ENCODE measurements at regions not wholly inside any gene's neighbourhood (a gene's known extent, or its start where the extent isn't known, plus 50 kb on each side); places are given as distances from the start of the nearest gene placed in this dataset.

DNA sequence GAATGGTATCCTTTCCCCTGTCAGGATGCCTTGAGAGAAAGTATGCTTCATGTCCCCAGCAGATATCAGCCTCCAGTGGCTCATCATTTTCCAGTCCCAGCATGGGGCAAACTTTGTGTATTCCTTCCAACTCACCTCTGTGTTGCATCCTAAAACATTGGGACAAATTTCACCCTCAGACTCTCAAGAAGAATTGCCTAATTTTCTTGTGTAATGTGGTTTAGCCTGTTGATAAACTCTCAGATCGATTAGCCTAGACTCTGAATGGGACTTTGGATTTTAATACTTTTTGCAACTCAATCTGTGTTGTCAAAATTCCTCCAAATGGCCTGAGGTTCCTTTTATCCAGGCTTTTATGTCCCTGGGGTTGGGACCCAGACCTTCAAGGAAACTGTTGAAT is 805.3 kb downstream of the C4orf33 start:
- no peaks in the 10 kb centered on the region for H3K27me3 ChIP-seq (ENCODE audit: control insufficient read depth, extremely low read depth, insufficient read depth, low read length)
- no peaks in the 10 kb centered on the region for H3K9me3 ChIP-seq (ENCODE audit: control insufficient read depth, low read depth, low read length)
- H3K79me2 ChIP-seq (ENCODE audit: control insufficient read depth, insufficient read depth, low read length) = no peaks in the 10 kb centered on the region
- H3K27ac ChIP-seq (ENCODE audit: control insufficient read depth, insufficient read depth, low read length) = no peak overlapping the region
- H3K4me3 ChIP-seq (ENCODE audit: control insufficient read depth in 2 of 3, extremely low read depth in 1 of 3, insufficient read depth in 2 of 3, low read depth in 1 of 3, low read length in 3 of 3) = no peak overlapping the region
- no peak overlapping the region for H3K4me2 ChIP-seq (ENCODE audit: control insufficient read depth, extremely low read depth, insufficient read depth, low read depth, low read length)
- no peaks in the 10 kb centered on the region for H3K36me3 ChIP-seq (ENCODE audit: control insufficient read depth in 2 of 2, extremely low read depth in 1 of 2, insufficient read depth in 2 of 2, low read length in 2 of 2)
- FAIRE-seq = no peak
- H3K9ac ChIP-seq (ENCODE audit: control insufficient read depth, extremely low read depth, insufficient read depth, low read length) = no peak overlapping the region
- H4K20me1 ChIP-seq (ENCODE audit: control insufficient read depth, extremely low read depth, insufficient read depth, low read length) = no peaks in the 10 kb centered on the region
- no peaks in the 10 kb centered on the region for H3K9me1 ChIP-seq (ENCODE audit: control insufficient read depth, extremely low read depth, insufficient read depth, low read length)
- dilution Hi-C loops (cut with MboI; ENCODE audit: extremely low pct_ligation_motif_present, low sequenced_read_pairs) = no loop called here
- DNase-seq (ENCODE audit: low read depth, low spot score) = no peak
- H3K4me1 ChIP-seq (ENCODE audit: control insufficient read depth, extremely low read depth, insufficient read depth, low read length) = no peaks in the 10 kb centered on the region
- TF ChIP-seq EZH2 (IDR thresholded peaks at IDR 0.05; ENCODE audit: low read length) = no peak
- TF ChIP-seq, protein P1, sequence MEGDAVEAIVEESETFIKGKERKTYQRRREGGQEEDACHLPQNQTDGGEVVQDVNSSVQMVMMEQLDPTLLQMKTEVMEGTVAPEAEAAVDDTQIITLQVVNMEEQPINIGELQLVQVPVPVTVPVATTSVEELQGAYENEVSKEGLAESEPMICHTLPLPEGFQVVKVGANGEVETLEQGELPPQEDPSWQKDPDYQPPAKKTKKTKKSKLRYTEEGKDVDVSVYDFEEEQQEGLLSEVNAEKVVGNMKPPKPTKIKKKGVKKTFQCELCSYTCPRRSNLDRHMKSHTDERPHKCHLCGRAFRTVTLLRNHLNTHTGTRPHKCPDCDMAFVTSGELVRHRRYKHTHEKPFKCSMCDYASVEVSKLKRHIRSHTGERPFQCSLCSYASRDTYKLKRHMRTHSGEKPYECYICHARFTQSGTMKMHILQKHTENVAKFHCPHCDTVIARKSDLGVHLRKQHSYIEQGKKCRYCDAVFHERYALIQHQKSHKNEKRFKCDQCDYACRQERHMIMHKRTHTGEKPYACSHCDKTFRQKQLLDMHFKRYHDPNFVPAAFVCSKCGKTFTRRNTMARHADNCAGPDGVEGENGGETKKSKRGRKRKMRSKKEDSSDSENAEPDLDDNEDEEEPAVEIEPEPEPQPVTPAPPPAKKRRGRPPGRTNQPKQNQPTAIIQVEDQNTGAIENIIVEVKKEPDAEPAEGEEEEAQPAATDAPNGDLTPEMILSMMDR (optimal IDR thresholded peaks at IDR 0.05 in 1 of 3, IDR thresholded peaks at IDR 0.05 in 1 of 3, conservative IDR thresholded peaks at IDR 0.05 in 1 of 3; ENCODE audit: extremely low read depth in 1 of 3, insufficient read depth in 2 of 3, low read length in 3 of 3) = no peak
- H2AFZ ChIP-seq (ENCODE audit: control insufficient read depth, low read length) = no peak overlapping the region

DNA sequence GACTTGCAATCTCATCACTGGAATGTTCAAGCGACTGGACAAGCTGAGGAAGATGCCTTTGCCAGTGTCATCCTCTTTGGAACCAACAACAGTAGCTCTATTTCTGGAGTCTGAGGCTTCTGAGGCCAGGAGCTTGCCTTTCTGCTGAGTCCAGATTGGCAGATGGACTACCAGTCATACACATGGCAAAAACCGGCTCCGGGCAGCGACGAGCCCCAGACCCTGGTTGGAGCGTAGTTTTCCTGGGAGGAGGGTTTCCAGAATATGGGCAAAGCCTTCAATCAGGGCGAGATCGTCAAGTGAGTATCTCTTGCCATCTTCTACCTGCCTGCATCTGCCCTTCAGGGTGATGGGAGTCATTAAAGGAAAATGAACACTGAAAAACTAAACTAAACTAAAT is 807.9 kb downstream of the C4orf33 start:
- DNase-seq (ENCODE audit: low read depth, low spot score) = no peak
- Histone ChIP-seq H3K4me3 (ENCODE audit: control insufficient read depth in 2 of 3, extremely low read depth in 1 of 3, insufficient read depth in 2 of 3, low read depth in 1 of 3, low read length in 3 of 3) (no peak overlapping the region), H3K36me3 (ENCODE audit: control insufficient read depth in 2 of 2, extremely low read depth in 1 of 2, insufficient read depth in 2 of 2, low read length in 2 of 2) (no peaks in the 10 kb centered on the region), H3K9me1 (ENCODE audit: control insufficient read depth, extremely low read depth, insufficient read depth, low read length) (no peaks in the 10 kb centered on the region), H3K79me2 (ENCODE audit: control insufficient read depth, insufficient read depth, low read length) (no peaks in the 10 kb centered on the region), H3K27me3 (ENCODE audit: control insufficient read depth, extremely low read depth, insufficient read depth, low read length) (no peaks in the 10 kb centered on the region), H3K4me2 (ENCODE audit: control insufficient read depth, extremely low read depth, insufficient read depth, low read depth, low read length) (no peak overlapping the region), H3K9me3 (ENCODE audit: control insufficient read depth, low read depth, low read length) (no peaks in the 10 kb centered on the region), H4K20me1 (ENCODE audit: control insufficient read depth, extremely low read depth, insufficient read depth, low read length) (no peaks in the 10 kb centered on the region), H3K9ac (ENCODE audit: control insufficient read depth, extremely low read depth, insufficient read depth, low read length) (no peak overlapping the region), H2AFZ (ENCODE audit: control insufficient read depth, low read length) (no peak overlapping the region), H3K27ac (ENCODE audit: control insufficient read depth, insufficient read depth, low read length) (no peak overlapping the region), H3K4me1 (ENCODE audit: control insufficient read depth, extremely low read depth, insufficient read depth, low read length) (no peaks in the 10 kb centered on the region)
- FAIRE-seq = no peak
- TF ChIP-seq EZH2 (IDR thresholded peaks at IDR 0.05; ENCODE audit: low read length) = no peak
- TF ChIP-seq, protein P1 (optimal IDR thresholded peaks at IDR 0.05 in 1 of 3, IDR thresholded peaks at IDR 0.05 in 1 of 3, conservative IDR thresholded peaks at IDR 0.05 in 1 of 3; ENCODE audit: extremely low read depth in 1 of 3, insufficient read depth in 2 of 3, low read length in 3 of 3) = no peak
- dilution Hi-C loops (cut with MboI; ENCODE audit: extremely low pct_ligation_motif_present, low sequenced_read_pairs) = no loop called here
